K562 (cell line): ENCODE measurements at regions not wholly inside any gene's neighbourhood (a gene's known extent, or its start where the extent isn't known, plus 50 kb on each side); places are given as distances from the start of the nearest gene placed in this dataset.

ENCODE experiments used
- GABPA ChIP-seq: fragments of 200-800 bp; sonication (Bioruptor generic); conservative IDR thresholded peaks from 2 replicates; pipeline ENCODE4 v1.6.1; 2016; ENCODE audit warnings: low read depth, missing genetic modification characterization, missing compliant biosample characterization
- USF2 ChIP-seq: sonication (generic); formaldehyde crosslinking; IDR thresholded peaks from 2 replicates; pipeline ENCODE4 v1.5.0; 2020; ENCODE audit warnings: missing genetic modification reagents
- ZNF586 ChIP-seq: fragments of 450-650 bp; formaldehyde crosslinking; conservative IDR thresholded peaks from 2 replicates; pipeline ENCODE4 v1.4.0; 2020; ENCODE audit warnings: mild to moderate bottlenecking, moderate library complexity
- ZNF695 ChIP-seq: fragments of 450-650 bp; formaldehyde crosslinking; IDR thresholded peaks from 2 replicates; pipeline ENCODE4 v1.4.0; 2020; ENCODE audit warnings: mild to moderate bottlenecking, moderate library complexity

- TF ChIP-seq GABPA (tag) (no peak), ZNF586 (CRISPR knock-in tag) (no peak), ZNF695 (CRISPR knock-in tag) (no peak), USF2 (no peak)
These were observed 484.2 kb downstream of the ZNF536 start for GRCh38 chr19:30856376-30856775.
